ENCODE measurements at regions not wholly inside any gene's neighbourhood (a gene's known extent, or its start where the extent isn't known, plus 50 kb on each side); places are given as distances from the start of the nearest gene placed in this dataset.

GRCh38 chr15:101551696-101552591, 62.4 kb upstream of the PCSK6 start:
- H3K4me3 ChIP-seq (replicated peaks; ENCODE audit: insufficient read depth, low read length) = no peak overlapping the region
- H3K27ac ChIP-seq (replicated peaks) = no peak overlapping the region
- no peak for DNase-seq (ENCODE audit: low read depth in 1 of 2, low spot score in 1 of 2)
- H3K27me3 ChIP-seq (ENCODE audit: insufficient read depth, poor library complexity, severe bottlenecking) = no peaks in the 10 kb centered on the region
- TF ChIP-seq CTCF (IDR thresholded peaks at IDR 0.05; ENCODE audit: insufficient read depth, low read length) = no peak
- TF ChIP-seq GABPA (IDR thresholded peaks at IDR 0.05; ENCODE audit: low read depth) = no peak
- no peak for TF ChIP-seq POLR2AphosphoS5 (IDR thresholded peaks at IDR 0.05; ENCODE audit: low read depth)
- no peak for TF ChIP-seq SPI1 (IDR thresholded peaks at IDR 0.05; ENCODE audit: borderline replicate concordance, low read depth)
- TF ChIP-seq REST (IDR thresholded peaks at IDR 0.05; ENCODE audit: insufficient replicate concordance, low read depth) = no peak

DNA sequence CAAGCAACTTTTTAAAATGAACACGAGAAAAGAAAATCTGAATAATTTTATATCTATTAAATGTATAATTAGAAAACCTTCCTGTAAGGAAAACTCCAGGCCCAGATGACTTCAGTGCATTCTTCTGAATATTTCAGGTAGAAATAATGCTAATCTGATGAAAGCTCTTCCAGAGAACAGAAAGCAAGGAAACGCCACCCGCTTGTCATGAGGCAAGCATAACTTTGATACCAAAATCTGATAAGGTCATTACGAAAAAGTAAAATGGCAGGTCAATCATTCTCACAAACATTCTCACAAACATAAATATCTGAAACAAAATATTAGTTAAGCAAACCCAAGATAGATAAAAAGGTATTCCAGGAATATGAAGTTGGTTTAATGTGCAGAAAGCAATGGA, 60.6 kb upstream of the PCSK6 start:
- Histone ChIP-seq H3K27ac (replicated peaks) (no peak overlapping the region), H3K4me3 (replicated peaks; ENCODE audit: insufficient read depth, low read length) (no peak overlapping the region), H3K27me3 (ENCODE audit: insufficient read depth, poor library complexity, severe bottlenecking) (no peaks in the 10 kb centered on the region)
- TF ChIP-seq CTCF (IDR thresholded peaks at IDR 0.05; ENCODE audit: insufficient read depth, low read length) = no peak
- no peak for TF ChIP-seq GABPA (IDR thresholded peaks at IDR 0.05; ENCODE audit: low read depth)
- TF ChIP-seq SPI1 (IDR thresholded peaks at IDR 0.05; ENCODE audit: borderline replicate concordance, low read depth) = no peak
- no peak for TF ChIP-seq REST (IDR thresholded peaks at IDR 0.05; ENCODE audit: insufficient replicate concordance, low read depth)
- TF ChIP-seq POLR2AphosphoS5 (IDR thresholded peaks at IDR 0.05; ENCODE audit: low read depth) = no peak
- DNase-seq (ENCODE audit: low read depth in 1 of 2, low spot score in 1 of 2) = no peak

GRCh38 chr15:101549647-101550046, 60.1 kb upstream of the PCSK6 start:
- TF ChIP-seq SPI1 (IDR thresholded peaks at IDR 0.05; ENCODE audit: borderline replicate concordance, low read depth) (no peak), CTCF (IDR thresholded peaks at IDR 0.05; ENCODE audit: insufficient read depth, low read length) (no peak), GABPA (IDR thresholded peaks at IDR 0.05; ENCODE audit: low read depth) (no peak), REST (IDR thresholded peaks at IDR 0.05; ENCODE audit: insufficient replicate concordance, low read depth) (no peak), POLR2AphosphoS5 (IDR thresholded peaks at IDR 0.05; ENCODE audit: low read depth) (no peak)
- DNase-seq (ENCODE audit: low read depth in 1 of 2, low spot score in 1 of 2) = no peak
- Histone ChIP-seq H3K27ac (replicated peaks) (no peak overlapping the region), H3K27me3 (ENCODE audit: insufficient read depth, poor library complexity, severe bottlenecking) (no peaks in the 10 kb centered on the region), H3K4me3 (replicated peaks; ENCODE audit: insufficient read depth, low read length) (no peak overlapping the region)

Data from HL-60 (cell line).